ENCODE measurements at regions not wholly inside any gene's neighbourhood (a gene's known extent, or its start where the extent isn't known, plus 50 kb on each side); places are given as distances from the start of the nearest gene placed in this dataset.

GRCh38 chr7:47103498-47104205 is 478.3 kb downstream of the TNS3 start (continued):
- TF ChIP-seq EP300 (IDR thresholded peaks at IDR 0.05; ENCODE audit: borderline replicate concordance in 1 of 2, low read depth in 2 of 2, low read length in 2 of 2) (no peak), KDM1A (IDR thresholded peaks at IDR 0.05; ENCODE audit: borderline replicate concordance, low read length) (no peak), CBX8 (IDR thresholded peaks at IDR 0.05; ENCODE audit: borderline replicate concordance, low read depth, low read length) (no peak), E2F6 (IDR thresholded peaks at IDR 0.05) (no peak)

Data from H1 (cell line).